Panc1 (cell line): ENCODE measurements at regions not wholly inside any gene's neighbourhood (a gene's known extent, or its start where the extent isn't known, plus 50 kb on each side); places are given as distances from the start of the nearest gene placed in this dataset.

Experiments
- ATAC-seq: fragments of 200-7000 bp; cut with Tn5 transposase; 2 replicates; pipeline ENCODE4 v1.9.1; 2020; ENCODE audit warnings: mild to moderate bottlenecking, moderate library complexity
- BruUV-seq: library from RNA; stranded (reverse); fragments of 400-500 nt; replicated peaks from 2 replicates; lab custom pipeline; 2021; lab: Mats Ljungman, UMichigan
- CTCF ChIA-PET: fragments of 300-600 bp; sonication (Branson Sonifier 250); formaldehyde crosslinking; loops from one replicate; lab custom pipeline; 2022; ENCODE audit warnings: antibody characterized with exemption; lab: Charles Lee
- POLR2A ChIA-PET: fragments of 300-600 bp; sonication (Branson Sonifier 250); formaldehyde crosslinking; loops from one replicate; lab custom pipeline; 2022; ENCODE audit warnings: antibody characterized with exemption; lab: Charles Lee
- DNase-seq: peaks from one replicate; pipeline ENCODE4 v3.0.0-alpha.2; 2010; ENCODE audit warnings: low read depth, low spot score
- H3K27ac ChIP-seq: 2 replicates; pipeline ENCODE4 v1.5.1; 2011; ENCODE audit warnings: mild to moderate bottlenecking, low read length, inconsistent platforms
- H3K27me3 ChIP-seq: fragments of 200-500 bp; sonication (Bioruptor generic); 2 replicates; pipeline ENCODE4 v1.6.0; 2014; ENCODE audit warnings: low read length, inconsistent platforms; ENCODE audit not compliant: control insufficient read depth, insufficient read depth
- H3K36me3 ChIP-seq: fragments of 200-500 bp; sonication (Bioruptor generic); 2 replicates; pipeline ENCODE4 v1.5.1; 2014; ENCODE audit warnings: inconsistent platforms, mild to moderate bottlenecking, low read length, moderate library complexity; ENCODE audit not compliant: control insufficient read depth, insufficient read depth
- H3K4me1 ChIP-seq: 2 replicates; pipeline ENCODE4 v1.5.1; 2011; ENCODE audit warnings: inconsistent platforms, mild to moderate bottlenecking, low read length, moderate library complexity; ENCODE audit not compliant: control insufficient read depth, insufficient read depth
- H3K4me3 ChIP-seq, 2 experiments: 2 replicates each; pipeline ENCODE4 v1.5.1; 2011 to 2012; ENCODE audit warnings: low read depth in 2 of 2, low read length in 2 of 2, mild to moderate bottlenecking in 2 of 2, inconsistent platforms in 1 of 2, moderate library complexity in 1 of 2
- H3K9me3 ChIP-seq: fragments of 200-500 bp; sonication (Bioruptor generic); 2 replicates; pipeline ENCODE4 v1.5.1; 2014; ENCODE audit warnings: low read depth, mild to moderate bottlenecking, inconsistent platforms, low read length, moderate library complexity; ENCODE audit not compliant: control insufficient read depth, insufficient read depth
- POLR2AphosphoS5 ChIP-seq: IDR thresholded peaks from 2 replicates; pipeline ENCODE4 v1.6.1; 2012; ENCODE audit warnings: mild to moderate bottlenecking, low read depth, low read length, moderate library complexity
- SIN3A ChIP-seq: IDR thresholded peaks from 2 replicates; pipeline ENCODE4 v1.6.1; 2012; ENCODE audit warnings: low read depth, mild to moderate bottlenecking, low read length, moderate library complexity, borderline replicate concordance; ENCODE audit not compliant: insufficient read depth
- TCF7L2 ChIP-seq: IDR thresholded peaks from 2 replicates; pipeline ENCODE4 v1.6.1; 2011; ENCODE audit warnings: mild to moderate bottlenecking, low read depth, low read length, inconsistent platforms
- in situ Hi-C: cut with HindIII; loops from 2 replicates; pipeline ENCODE4 v1.10.0; 2016; ENCODE audit warnings: low sequenced_read_pairs, low pct_unique_long_range_greater_than_20kb
- intact Hi-C: fragments of 100-400 bp; cut with micrococcal nuclease; formaldehyde crosslinking; loops from one replicate; pipeline ENCODE4 v1.10.0; 2022; ENCODE audit not compliant: unreplicated experiment
- TF ChIP-seq, protein P1 (sequence below), 2 experiments: IDR thresholded peaks; 2 replicates each; pipeline ENCODE4 v1.6.1; 2011 to 2012; ENCODE audit warnings: low read depth in 2 of 2, control low read depth in 1 of 2, low read length in 1 of 2, mild to moderate bottlenecking in 1 of 2, moderate library complexity in 1 of 2; ENCODE audit not compliant: insufficient read depth in 1 of 2
- TF ChIP-seq, protein P2 (sequence below): fragments of 450-650 bp; IDR thresholded peaks from 2 replicates; pipeline ENCODE4 v1.5.1; 2017; ENCODE audit warnings: mild to moderate bottlenecking

DNA sequence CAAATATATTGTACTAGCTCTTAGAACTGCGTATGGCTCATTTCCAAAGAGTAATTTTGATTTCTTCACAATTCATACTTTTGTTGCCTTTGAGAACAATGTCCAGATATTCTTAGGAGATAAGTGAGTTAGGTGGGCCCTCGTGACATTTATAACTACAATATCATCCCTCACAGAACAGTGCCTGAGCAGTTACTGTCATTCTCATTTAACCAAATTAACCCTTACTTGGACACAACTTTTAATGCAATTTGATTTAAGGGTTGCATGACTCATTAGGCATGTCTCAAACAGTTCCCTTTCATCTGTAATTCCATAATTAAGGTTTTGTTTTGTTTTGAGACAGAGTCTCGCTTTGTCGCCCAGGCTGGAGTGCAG lies 68.1 kb upstream of the DNAH14 start:
- Histone ChIP-seq H3K36me3 (no peaks in the 10 kb centered on the region), H3K9me3 (peaks cover 5% of the 10 kb centered on the region; the same call in 1 of the 2 replicates), H3K27ac (no peak overlapping the region), H3K27me3 (0 out of 2 replicates have a peak, but pooled peaks cover 2% of the 10 kb centered on the region), H3K4me3 (no peak overlapping the region), H3K4me1 (no peaks in the 10 kb centered on the region)
- no peak for DNase-seq
- TF ChIP-seq SIN3A (no peak), TCF7L2 (no peak), POLR2AphosphoS5 (no peak)
- TF ChIP-seq, protein P1, sequence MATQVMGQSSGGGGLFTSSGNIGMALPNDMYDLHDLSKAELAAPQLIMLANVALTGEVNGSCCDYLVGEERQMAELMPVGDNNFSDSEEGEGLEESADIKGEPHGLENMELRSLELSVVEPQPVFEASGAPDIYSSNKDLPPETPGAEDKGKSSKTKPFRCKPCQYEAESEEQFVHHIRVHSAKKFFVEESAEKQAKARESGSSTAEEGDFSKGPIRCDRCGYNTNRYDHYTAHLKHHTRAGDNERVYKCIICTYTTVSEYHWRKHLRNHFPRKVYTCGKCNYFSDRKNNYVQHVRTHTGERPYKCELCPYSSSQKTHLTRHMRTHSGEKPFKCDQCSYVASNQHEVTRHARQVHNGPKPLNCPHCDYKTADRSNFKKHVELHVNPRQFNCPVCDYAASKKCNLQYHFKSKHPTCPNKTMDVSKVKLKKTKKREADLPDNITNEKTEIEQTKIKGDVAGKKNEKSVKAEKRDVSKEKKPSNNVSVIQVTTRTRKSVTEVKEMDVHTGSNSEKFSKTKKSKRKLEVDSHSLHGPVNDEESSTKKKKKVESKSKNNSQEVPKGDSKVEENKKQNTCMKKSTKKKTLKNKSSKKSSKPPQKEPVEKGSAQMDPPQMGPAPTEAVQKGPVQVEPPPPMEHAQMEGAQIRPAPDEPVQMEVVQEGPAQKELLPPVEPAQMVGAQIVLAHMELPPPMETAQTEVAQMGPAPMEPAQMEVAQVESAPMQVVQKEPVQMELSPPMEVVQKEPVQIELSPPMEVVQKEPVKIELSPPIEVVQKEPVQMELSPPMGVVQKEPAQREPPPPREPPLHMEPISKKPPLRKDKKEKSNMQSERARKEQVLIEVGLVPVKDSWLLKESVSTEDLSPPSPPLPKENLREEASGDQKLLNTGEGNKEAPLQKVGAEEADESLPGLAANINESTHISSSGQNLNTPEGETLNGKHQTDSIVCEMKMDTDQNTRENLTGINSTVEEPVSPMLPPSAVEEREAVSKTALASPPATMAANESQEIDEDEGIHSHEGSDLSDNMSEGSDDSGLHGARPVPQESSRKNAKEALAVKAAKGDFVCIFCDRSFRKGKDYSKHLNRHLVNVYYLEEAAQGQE (IDR thresholded peaks at IDR 0.05; ENCODE audit: insufficient read depth in 1 of 2, low read depth in 2 of 2, low read length in 1 of 2) = no peak
- TF ChIP-seq, protein P2, sequence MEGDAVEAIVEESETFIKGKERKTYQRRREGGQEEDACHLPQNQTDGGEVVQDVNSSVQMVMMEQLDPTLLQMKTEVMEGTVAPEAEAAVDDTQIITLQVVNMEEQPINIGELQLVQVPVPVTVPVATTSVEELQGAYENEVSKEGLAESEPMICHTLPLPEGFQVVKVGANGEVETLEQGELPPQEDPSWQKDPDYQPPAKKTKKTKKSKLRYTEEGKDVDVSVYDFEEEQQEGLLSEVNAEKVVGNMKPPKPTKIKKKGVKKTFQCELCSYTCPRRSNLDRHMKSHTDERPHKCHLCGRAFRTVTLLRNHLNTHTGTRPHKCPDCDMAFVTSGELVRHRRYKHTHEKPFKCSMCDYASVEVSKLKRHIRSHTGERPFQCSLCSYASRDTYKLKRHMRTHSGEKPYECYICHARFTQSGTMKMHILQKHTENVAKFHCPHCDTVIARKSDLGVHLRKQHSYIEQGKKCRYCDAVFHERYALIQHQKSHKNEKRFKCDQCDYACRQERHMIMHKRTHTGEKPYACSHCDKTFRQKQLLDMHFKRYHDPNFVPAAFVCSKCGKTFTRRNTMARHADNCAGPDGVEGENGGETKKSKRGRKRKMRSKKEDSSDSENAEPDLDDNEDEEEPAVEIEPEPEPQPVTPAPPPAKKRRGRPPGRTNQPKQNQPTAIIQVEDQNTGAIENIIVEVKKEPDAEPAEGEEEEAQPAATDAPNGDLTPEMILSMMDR = no peak
- in situ Hi-C loops = no loop called here
- no peak for ATAC-seq
- intact Hi-C loops = no loop called here
- ChIA-PET CTCF (no interaction called here), POLR2A (no interaction called here)
- no TSS peak for BruUV-seq

DNA sequence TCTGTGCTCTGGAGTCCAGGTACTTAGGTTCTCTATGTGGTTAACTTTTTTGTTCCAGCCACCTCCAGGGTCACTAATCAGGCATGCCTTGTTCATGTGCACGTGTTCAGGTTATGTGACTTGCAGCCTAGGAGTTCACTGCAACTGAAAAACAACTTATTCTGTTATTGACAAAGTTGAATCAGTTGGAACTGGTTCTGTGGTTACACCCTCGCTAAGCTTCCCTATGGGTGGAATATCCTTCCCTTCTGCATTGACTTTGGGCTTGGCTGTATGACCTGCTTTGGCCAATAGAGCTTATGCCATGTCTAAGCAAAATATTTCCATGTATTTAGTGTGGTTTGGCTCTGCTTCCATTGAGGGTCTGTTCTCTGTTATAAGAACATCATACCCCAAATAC lies 66.0 kb upstream of the DNAH14 start:
- Histone ChIP-seq H3K27ac (no peak overlapping the region), H3K36me3 (no peaks in the 10 kb centered on the region), H3K27me3 (0 out of 2 replicates have a peak, but pooled peaks cover 2% of the 10 kb centered on the region), H3K4me3 (no peak overlapping the region), H3K9me3 (peaks cover 5% of the 10 kb centered on the region; the same call in 1 of the 2 replicates), H3K4me1 (no peaks in the 10 kb centered on the region)
- intact Hi-C loops = no loop called here
- CTCF ChIA-PET = no interaction called here
- ATAC-seq (no peak), DNase-seq (no peak)
- TF ChIP-seq, protein P2 = no peak
- TF ChIP-seq SIN3A (no peak), TCF7L2 (no peak), POLR2AphosphoS5 (no peak)
- TF ChIP-seq, protein P1 (IDR thresholded peaks at IDR 0.05; ENCODE audit: insufficient read depth in 1 of 2, low read depth in 2 of 2, low read length in 1 of 2) = no peak
- POLR2A ChIA-PET = no interaction called here
- no TSS peak for BruUV-seq
- in situ Hi-C loops = no loop called here
